GM12892 (cell line): ENCODE measurements at regions not wholly inside any gene's neighbourhood (a gene's known extent, or its start where the extent isn't known, plus 50 kb on each side); places are given as distances from the start of the nearest gene placed in this dataset.

ENCODE experiments used
- POLR2A ChIP-seq: IDR thresholded peaks from 2 replicates; pipeline ENCODE4 v1.6.1; 2011; ENCODE audit warnings: low read depth, low read length, control low read depth
- POLR2AphosphoS5 ChIP-seq: IDR thresholded peaks from 2 replicates; pipeline ENCODE4 v1.6.1; 2011; ENCODE audit warnings: low read depth, low read length, control low read depth

DNA sequence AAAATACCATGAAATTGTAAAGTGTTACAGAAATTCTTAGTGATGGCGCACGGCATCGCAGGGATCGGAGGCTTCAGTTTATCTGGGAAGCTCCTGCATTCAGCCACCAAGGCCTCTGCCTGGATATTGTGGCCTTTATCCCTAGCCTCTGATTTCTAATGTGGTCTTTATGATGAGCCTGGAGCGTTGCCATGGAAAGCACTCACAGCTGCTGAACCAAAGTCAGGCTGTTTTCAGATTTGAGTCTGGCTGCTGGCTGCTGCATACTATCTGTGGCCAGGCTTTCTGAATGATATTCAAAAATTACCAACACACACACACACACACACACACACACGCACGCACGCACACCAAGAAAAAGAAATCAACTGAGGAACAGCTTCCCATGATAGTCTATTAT lies 101.1 kb upstream of the ZNF366 start:
- no peak for TF ChIP-seq POLR2AphosphoS5
- no peak for TF ChIP-seq POLR2A
